ENCODE measurements at regions not wholly inside any gene's neighbourhood (a gene's known extent, or its start where the extent isn't known, plus 50 kb on each side); places are given as distances from the start of the nearest gene placed in this dataset.

- Histone ChIP-seq H3K4me3 (ENCODE audit: low read depth, low read length, poor library complexity, severe bottlenecking) (no peak overlapping the region), H3K9me3 (ENCODE audit: low read depth, low read length, poor library complexity, severe bottlenecking) (no peaks in the 10 kb centered on the region), H3K4me1 (ENCODE audit: insufficient read depth, low read length, poor library complexity, severe bottlenecking) (no peaks in the 10 kb centered on the region), H3K36me3 (ENCODE audit: insufficient read depth, low read length, poor library complexity, severe bottlenecking) (no peaks in the 10 kb centered on the region), H3K27me3 (replicated peaks; ENCODE audit: insufficient read depth, low read depth, low read length, poor library complexity) (no peaks in the 10 kb centered on the region), H3K27ac (ENCODE audit: low read depth, low read length, poor library complexity, severe bottlenecking) (no peak overlapping the region)
- TF ChIP-seq CTCF (conservative IDR thresholded peaks at IDR 0.05; ENCODE audit: low read depth, low read length), result no peak
- TF ChIP-seq EZH2 (IDR thresholded peaks at IDR 0.05; ENCODE audit: borderline replicate concordance, low read depth, low read length, poor library complexity, severe bottlenecking), result no peak
- BruUV-seq (replicated peaks), result no TSS peak
- POLR2A ChIA-PET (ENCODE audit: low non-redundant PET), result no interaction called here
- intact Hi-C loops (cut with micrococcal nuclease; ENCODE audit: unreplicated experiment), result no loop called here
- no peak for DNase-seq (ENCODE audit: low spot score)
- CTCF ChIA-PET, result interaction anchor here (0.6 kb wide), 1 partner anchor 256 kb away, joined by 3 read pairs; no protein-coding TSS in a partner anchor
Observed at GRCh38 chr4:185880571-185880970, 68.6 kb upstream of the SORBS2 start.

GRCh38 chr4:185881430-185881829 is 69.4 kb upstream of the SORBS2 start:
- no peaks in the 10 kb centered on the region for H3K27me3 ChIP-seq (replicated peaks; ENCODE audit: insufficient read depth, low read depth, low read length, poor library complexity)
- POLR2A ChIA-PET (ENCODE audit: low non-redundant PET), result no interaction called here
- no peak for TF ChIP-seq EZH2 (IDR thresholded peaks at IDR 0.05; ENCODE audit: borderline replicate concordance, low read depth, low read length, poor library complexity, severe bottlenecking)
- no peak for TF ChIP-seq CTCF (conservative IDR thresholded peaks at IDR 0.05; ENCODE audit: low read depth, low read length)
- CTCF ChIA-PET, result no interaction called here
- intact Hi-C loops (cut with micrococcal nuclease; ENCODE audit: unreplicated experiment), result no loop called here
- H3K9me3 ChIP-seq (ENCODE audit: low read depth, low read length, poor library complexity, severe bottlenecking), result no peaks in the 10 kb centered on the region
- no TSS peak for BruUV-seq (replicated peaks)
- DNase-seq (ENCODE audit: low spot score), result no peak
- H3K27ac ChIP-seq (ENCODE audit: low read depth, low read length, poor library complexity, severe bottlenecking), result no peak overlapping the region
- H3K36me3 ChIP-seq (ENCODE audit: insufficient read depth, low read length, poor library complexity, severe bottlenecking), result no peaks in the 10 kb centered on the region
- H3K4me3 ChIP-seq (ENCODE audit: low read depth, low read length, poor library complexity, severe bottlenecking), result no peak overlapping the region
- no peaks in the 10 kb centered on the region for H3K4me1 ChIP-seq (ENCODE audit: insufficient read depth, low read length, poor library complexity, severe bottlenecking)

- Histone ChIP-seq H3K27ac (ENCODE audit: low read depth, low read length, poor library complexity, severe bottlenecking) (no peak overlapping the region), H3K36me3 (ENCODE audit: insufficient read depth, low read length, poor library complexity, severe bottlenecking) (no peaks in the 10 kb centered on the region), H3K27me3 (replicated peaks; ENCODE audit: insufficient read depth, low read depth, low read length, poor library complexity) (no peaks in the 10 kb centered on the region), H3K4me3 (ENCODE audit: low read depth, low read length, poor library complexity, severe bottlenecking) (no peak overlapping the region), H3K4me1 (ENCODE audit: insufficient read depth, low read length, poor library complexity, severe bottlenecking) (no peaks in the 10 kb centered on the region), H3K9me3 (ENCODE audit: low read depth, low read length, poor library complexity, severe bottlenecking) (no peaks in the 10 kb centered on the region)
- ChIA-PET CTCF (no interaction called here), POLR2A (ENCODE audit: low non-redundant PET) (no interaction called here)
- DNase-seq (ENCODE audit: low spot score), result no peak
- no TSS peak for BruUV-seq (replicated peaks)
- intact Hi-C loops (cut with micrococcal nuclease; ENCODE audit: unreplicated experiment), result no loop called here
- no peak for TF ChIP-seq EZH2 (IDR thresholded peaks at IDR 0.05; ENCODE audit: borderline replicate concordance, low read depth, low read length, poor library complexity, severe bottlenecking)
Observed at GRCh38 chr4:185883591-185883990, 71.6 kb upstream of the SORBS2 start.

GRCh38 chr4:185885075-185885474 is 73.1 kb upstream of the SORBS2 start:
- H3K36me3 ChIP-seq (ENCODE audit: insufficient read depth, low read length, poor library complexity, severe bottlenecking), result no peaks in the 10 kb centered on the region
- H3K27me3 ChIP-seq (replicated peaks; ENCODE audit: insufficient read depth, low read depth, low read length, poor library complexity), result no peaks in the 10 kb centered on the region
- no peak for TF ChIP-seq CTCF (conservative IDR thresholded peaks at IDR 0.05; ENCODE audit: low read depth, low read length)
- TF ChIP-seq EZH2 (IDR thresholded peaks at IDR 0.05; ENCODE audit: borderline replicate concordance, low read depth, low read length, poor library complexity, severe bottlenecking), result no peak
- intact Hi-C loops (cut with micrococcal nuclease; ENCODE audit: unreplicated experiment), result no loop called here
- no peak overlapping the region for H3K27ac ChIP-seq (ENCODE audit: low read depth, low read length, poor library complexity, severe bottlenecking)
- CTCF ChIA-PET, result no interaction called here
- POLR2A ChIA-PET (ENCODE audit: low non-redundant PET), result no interaction called here
- no peak overlapping the region for H3K4me3 ChIP-seq (ENCODE audit: low read depth, low read length, poor library complexity, severe bottlenecking)
- DNase-seq (ENCODE audit: low spot score), result no peak
- no peaks in the 10 kb centered on the region for H3K4me1 ChIP-seq (ENCODE audit: insufficient read depth, low read length, poor library complexity, severe bottlenecking)
- H3K9me3 ChIP-seq (ENCODE audit: low read depth, low read length, poor library complexity, severe bottlenecking), result no peaks in the 10 kb centered on the region
- no TSS peak for BruUV-seq (replicated peaks)

All from A673 (cell line).